ENCODE measurements at regions not wholly inside any gene's neighbourhood (a gene's known extent, or its start where the extent isn't known, plus 50 kb on each side); places are given as distances from the start of the nearest gene placed in this dataset.

GRCh38 chr2:150282357-150282756 is 205.1 kb downstream of the RND3 start:
- Histone ChIP-seq H3K9me2 (ENCODE audit: low read depth, low read length) (no peaks in the 10 kb centered on the region), H3K9me3 (ENCODE audit: low read length) (no peaks in the 10 kb centered on the region), H3K4me2 (ENCODE audit: low read length) (no peak overlapping the region), H3K36me3 (ENCODE audit: insufficient read depth, low read length) (no peaks in the 10 kb centered on the region), H3K79me2 (ENCODE audit: insufficient read depth, low read length) (no peaks in the 10 kb centered on the region), H4K20me1 (ENCODE audit: insufficient read depth, low read length) (no peaks in the 10 kb centered on the region), H3K27ac (ENCODE audit: low read depth, low read length, poor library complexity, severe bottlenecking) (no peak overlapping the region), H3K27me3 (ENCODE audit: insufficient read depth, low read length) (no peaks in the 10 kb centered on the region), H3F3A (ENCODE audit: insufficient read depth, low read length) (no peaks in the 10 kb centered on the region), H3K4me1 (ENCODE audit: insufficient read depth, low read length, severe bottlenecking) (no peaks in the 10 kb centered on the region), H2AFZ (ENCODE audit: low read length) (no peak overlapping the region), H3K9ac (ENCODE audit: low read length) (no peak overlapping the region), H3K4me3 (ENCODE audit: low read depth, low read length, poor library complexity, severe bottlenecking) (no peak overlapping the region)
- TF ChIP-seq, protein P1, sequence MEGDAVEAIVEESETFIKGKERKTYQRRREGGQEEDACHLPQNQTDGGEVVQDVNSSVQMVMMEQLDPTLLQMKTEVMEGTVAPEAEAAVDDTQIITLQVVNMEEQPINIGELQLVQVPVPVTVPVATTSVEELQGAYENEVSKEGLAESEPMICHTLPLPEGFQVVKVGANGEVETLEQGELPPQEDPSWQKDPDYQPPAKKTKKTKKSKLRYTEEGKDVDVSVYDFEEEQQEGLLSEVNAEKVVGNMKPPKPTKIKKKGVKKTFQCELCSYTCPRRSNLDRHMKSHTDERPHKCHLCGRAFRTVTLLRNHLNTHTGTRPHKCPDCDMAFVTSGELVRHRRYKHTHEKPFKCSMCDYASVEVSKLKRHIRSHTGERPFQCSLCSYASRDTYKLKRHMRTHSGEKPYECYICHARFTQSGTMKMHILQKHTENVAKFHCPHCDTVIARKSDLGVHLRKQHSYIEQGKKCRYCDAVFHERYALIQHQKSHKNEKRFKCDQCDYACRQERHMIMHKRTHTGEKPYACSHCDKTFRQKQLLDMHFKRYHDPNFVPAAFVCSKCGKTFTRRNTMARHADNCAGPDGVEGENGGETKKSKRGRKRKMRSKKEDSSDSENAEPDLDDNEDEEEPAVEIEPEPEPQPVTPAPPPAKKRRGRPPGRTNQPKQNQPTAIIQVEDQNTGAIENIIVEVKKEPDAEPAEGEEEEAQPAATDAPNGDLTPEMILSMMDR (IDR thresholded peaks at IDR 0.05; ENCODE audit: low read length): no peak
- no peak for TF ChIP-seq EZH2 (IDR thresholded peaks at IDR 0.05; ENCODE audit: borderline replicate concordance, low read length)

DNA sequence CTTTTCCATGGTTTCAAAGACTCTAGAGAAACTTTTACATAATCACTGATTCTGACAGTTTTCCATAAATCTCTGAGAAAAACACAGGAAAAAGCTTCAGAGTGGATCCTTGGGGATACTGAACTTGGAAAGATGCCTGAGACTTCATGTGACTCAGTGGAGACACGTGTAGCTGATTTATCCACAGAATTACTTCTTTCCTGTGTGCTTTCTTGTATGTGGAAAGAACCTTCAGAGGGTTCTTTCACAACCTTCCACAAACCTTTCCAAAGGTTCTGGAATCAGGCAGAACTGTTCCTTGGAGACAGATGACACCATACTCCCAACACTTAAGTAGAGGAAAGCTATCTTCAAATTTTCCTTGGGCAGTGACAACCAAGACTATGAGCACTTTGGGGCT is 207.2 kb downstream of the RND3 start:
- no peaks in the 10 kb centered on the region for H3F3A ChIP-seq (ENCODE audit: insufficient read depth, low read length)
- no peak overlapping the region for H3K4me3 ChIP-seq (ENCODE audit: low read depth, low read length, poor library complexity, severe bottlenecking)
- no peaks in the 10 kb centered on the region for H4K20me1 ChIP-seq (ENCODE audit: insufficient read depth, low read length)
- no peak overlapping the region for H3K4me2 ChIP-seq (ENCODE audit: low read length)
- H3K9me2 ChIP-seq (ENCODE audit: low read depth, low read length): no peaks in the 10 kb centered on the region
- TF ChIP-seq, protein P1 (IDR thresholded peaks at IDR 0.05; ENCODE audit: low read length): no peak
- no peak for TF ChIP-seq EZH2 (IDR thresholded peaks at IDR 0.05; ENCODE audit: borderline replicate concordance, low read length)
- H3K4me1 ChIP-seq (ENCODE audit: insufficient read depth, low read length, severe bottlenecking): no peaks in the 10 kb centered on the region
- H3K36me3 ChIP-seq (ENCODE audit: insufficient read depth, low read length): no peaks in the 10 kb centered on the region
- H2AFZ ChIP-seq (ENCODE audit: low read length): no peak overlapping the region
- H3K27ac ChIP-seq (ENCODE audit: low read depth, low read length, poor library complexity, severe bottlenecking): no peak overlapping the region
- H3K9me3 ChIP-seq (ENCODE audit: low read length): no peaks in the 10 kb centered on the region
- no peaks in the 10 kb centered on the region for H3K27me3 ChIP-seq (ENCODE audit: insufficient read depth, low read length)
- no peak overlapping the region for H3K9ac ChIP-seq (ENCODE audit: low read length)
- H3K79me2 ChIP-seq (ENCODE audit: insufficient read depth, low read length): no peaks in the 10 kb centered on the region

- H3K79me2 ChIP-seq (ENCODE audit: insufficient read depth, low read length): no peaks in the 10 kb centered on the region
- no peaks in the 10 kb centered on the region for H4K20me1 ChIP-seq (ENCODE audit: insufficient read depth, low read length)
- H3K27ac ChIP-seq (ENCODE audit: low read depth, low read length, poor library complexity, severe bottlenecking): no peak overlapping the region
- no peak overlapping the region for H3K4me3 ChIP-seq (ENCODE audit: low read depth, low read length, poor library complexity, severe bottlenecking)
- no peak overlapping the region for H2AFZ ChIP-seq (ENCODE audit: low read length)
- H3K4me2 ChIP-seq (ENCODE audit: low read length): no peak overlapping the region
- no peaks in the 10 kb centered on the region for H3K36me3 ChIP-seq (ENCODE audit: insufficient read depth, low read length)
- no peaks in the 10 kb centered on the region for H3K9me3 ChIP-seq (ENCODE audit: low read length)
- TF ChIP-seq, protein P1 (IDR thresholded peaks at IDR 0.05; ENCODE audit: low read length): no peak
- TF ChIP-seq EZH2 (IDR thresholded peaks at IDR 0.05; ENCODE audit: borderline replicate concordance, low read length): no peak
- no peaks in the 10 kb centered on the region for H3F3A ChIP-seq (ENCODE audit: insufficient read depth, low read length)
- no peak overlapping the region for H3K9ac ChIP-seq (ENCODE audit: low read length)
- H3K27me3 ChIP-seq (ENCODE audit: insufficient read depth, low read length): no peaks in the 10 kb centered on the region
- H3K9me2 ChIP-seq (ENCODE audit: low read depth, low read length): no peaks in the 10 kb centered on the region
- H3K4me1 ChIP-seq (ENCODE audit: insufficient read depth, low read length, severe bottlenecking): no peaks in the 10 kb centered on the region
Observed at GRCh38 chr2:150279686-150280085, 207.8 kb downstream of the RND3 start.
